Dermis blood vessel endothelial cell (primary cell): ENCODE measurements at regions not wholly inside any gene's neighbourhood (a gene's known extent, or its start where the extent isn't known, plus 50 kb on each side); places are given as distances from the start of the nearest gene placed in this dataset.
"Not testable (repeated sequence)": the region's sequence is repeated elsewhere in the genome, so short reads cannot be mapped to it uniquely, and the experiment has no call there.

Experiments
- DNase-seq: peaks from one replicate; pipeline ENCODE4 v3.0.0; 2010

DNA sequence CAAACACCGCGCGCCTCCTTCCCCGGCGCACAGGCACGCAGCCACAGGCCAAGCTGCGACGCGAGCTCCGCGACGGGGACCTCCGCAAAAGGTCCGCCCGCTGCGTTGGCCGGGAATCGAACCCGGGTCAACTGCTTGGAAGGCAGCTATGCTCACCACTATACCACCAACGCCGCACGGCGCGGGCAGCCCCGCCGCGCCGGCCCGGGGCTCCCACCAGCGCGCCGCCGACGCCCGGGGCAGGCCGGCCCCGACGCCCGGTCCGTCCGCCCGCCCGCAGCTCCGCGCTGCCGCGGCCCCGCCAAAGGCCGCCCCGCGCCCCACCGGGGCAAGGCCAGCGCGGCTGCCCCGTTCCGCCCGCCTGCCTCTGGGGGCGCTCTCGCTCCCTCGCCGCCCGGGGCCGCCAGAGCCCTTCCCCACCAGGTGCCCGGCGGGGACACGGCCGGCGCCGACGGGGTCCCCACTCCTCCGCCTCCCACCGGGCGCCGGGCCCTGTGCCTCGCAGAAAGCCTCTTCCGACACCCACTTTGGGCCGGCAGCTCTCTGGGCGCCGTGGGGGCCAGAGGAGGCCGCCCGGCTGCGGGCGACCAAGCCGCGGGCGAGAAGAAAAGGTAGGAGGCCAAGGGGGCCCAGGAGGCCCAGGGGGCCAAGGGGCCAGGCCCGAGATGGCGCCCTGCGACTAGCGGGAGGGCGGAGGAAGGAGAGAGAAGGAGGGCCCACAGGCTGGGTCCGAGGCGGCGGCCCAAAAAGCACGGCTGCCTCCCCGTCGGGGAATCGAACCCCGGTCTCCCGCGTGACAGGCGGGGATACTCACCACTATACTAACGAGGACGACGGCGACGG lies 50.2 kb upstream of the FCGR2A start:
- DNase-seq: not testable (repeated sequence)

DNA sequence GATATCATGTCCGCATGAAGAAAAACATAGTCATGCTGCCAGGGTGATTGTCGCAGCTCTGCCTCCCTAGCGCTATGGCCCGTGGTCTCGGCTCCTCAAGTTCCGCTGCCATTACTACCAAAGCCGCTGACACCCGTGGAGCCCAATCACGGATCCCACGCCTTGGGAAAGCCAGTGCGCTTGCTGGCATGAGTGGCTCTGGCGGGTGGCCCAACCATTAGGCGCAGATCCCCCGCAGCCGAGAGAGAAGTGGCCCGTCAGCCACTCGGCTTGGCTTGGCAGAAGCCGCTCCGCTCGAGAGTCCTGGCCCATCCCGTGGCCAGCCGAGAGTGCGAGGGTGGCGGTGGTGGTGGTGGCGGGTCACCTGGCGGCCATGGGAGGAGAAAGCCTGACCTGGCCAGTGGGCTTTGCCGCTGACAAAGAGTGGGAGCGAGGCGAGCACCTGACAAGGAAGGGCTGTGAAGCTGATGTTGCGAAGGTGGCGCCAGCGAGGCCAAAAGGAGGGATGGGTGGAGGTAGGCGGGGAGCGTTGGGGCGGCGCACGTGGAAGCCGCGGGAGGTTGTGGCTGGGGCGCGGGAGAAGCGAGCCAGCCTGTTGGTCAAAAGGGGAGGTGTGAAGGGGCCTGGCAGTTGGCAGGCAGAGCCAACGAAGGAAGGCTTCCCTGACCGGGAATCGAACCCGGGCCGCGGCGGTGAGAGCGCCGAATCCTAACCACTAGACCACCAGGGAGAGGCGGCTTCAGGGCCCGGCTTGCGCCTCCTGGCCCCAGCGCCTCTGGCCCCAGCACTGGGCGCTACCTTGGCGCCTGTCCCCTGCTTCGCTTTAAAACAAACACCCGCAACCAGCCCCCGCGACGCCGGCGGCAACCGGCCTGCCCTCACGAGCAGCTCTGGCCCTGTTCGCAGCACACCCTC lies 51.0 kb upstream of the FCGR2A start:
- DNase-seq: not testable (repeated sequence)

DNA sequence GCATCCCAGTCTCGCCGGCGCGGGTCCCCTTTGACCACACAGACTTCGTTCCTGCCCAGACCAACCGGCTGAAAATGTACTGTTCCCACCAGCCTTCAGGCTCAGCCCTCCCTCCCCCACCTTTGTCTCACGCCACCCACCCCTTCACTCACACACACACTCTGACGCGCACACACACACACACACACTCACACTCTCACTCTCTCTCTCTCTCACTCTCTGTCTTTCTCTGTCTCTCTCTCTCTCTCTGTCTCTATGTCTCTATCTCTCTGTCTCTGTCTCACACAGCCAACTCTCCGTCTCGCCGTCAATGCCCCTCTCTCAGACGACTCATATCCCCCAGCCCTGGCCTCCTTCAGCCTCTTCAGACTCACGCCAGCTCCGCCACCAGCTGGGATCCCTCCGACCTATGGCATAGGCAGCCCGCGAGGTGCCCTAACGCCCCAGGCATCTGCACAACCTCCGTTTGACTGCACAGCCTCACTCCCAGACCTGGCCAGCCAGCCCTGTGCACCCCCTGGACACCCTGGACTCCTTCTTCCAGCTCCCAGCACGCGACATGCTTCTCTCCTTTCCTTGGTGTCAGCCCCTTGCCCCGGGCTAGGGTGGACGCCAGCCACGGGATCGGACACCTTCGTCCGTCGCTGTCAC lies 53.4 kb upstream of the FCGR2A start:
- not testable (repeated sequence) for DNase-seq

DNA sequence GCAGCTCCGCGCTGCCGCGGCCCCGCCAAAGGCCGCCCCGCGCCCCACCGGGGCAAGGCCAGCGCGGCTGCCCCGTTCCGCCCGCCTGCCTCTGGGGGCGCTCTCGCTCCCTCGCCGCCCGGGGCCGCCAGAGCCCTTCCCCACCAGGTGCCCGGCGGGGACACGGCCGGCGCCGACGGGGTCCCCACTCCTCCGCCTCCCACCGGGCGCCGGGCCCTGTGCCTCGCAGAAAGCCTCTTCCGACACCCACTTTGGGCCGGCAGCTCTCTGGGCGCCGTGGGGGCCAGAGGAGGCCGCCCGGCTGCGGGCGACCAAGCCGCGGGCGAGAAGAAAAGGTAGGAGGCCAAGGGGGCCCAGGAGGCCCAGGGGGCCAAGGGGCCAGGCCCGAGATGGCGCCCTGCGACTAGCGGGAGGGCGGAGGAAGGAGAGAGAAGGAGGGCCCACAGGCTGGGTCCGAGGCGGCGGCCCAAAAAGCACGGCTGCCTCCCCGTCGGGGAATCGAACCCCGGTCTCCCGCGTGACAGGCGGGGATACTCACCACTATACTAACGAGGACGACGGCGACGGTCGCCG lies 57.4 kb upstream of the FCGR2A start:
- DNase-seq: not testable (repeated sequence)

DNA sequence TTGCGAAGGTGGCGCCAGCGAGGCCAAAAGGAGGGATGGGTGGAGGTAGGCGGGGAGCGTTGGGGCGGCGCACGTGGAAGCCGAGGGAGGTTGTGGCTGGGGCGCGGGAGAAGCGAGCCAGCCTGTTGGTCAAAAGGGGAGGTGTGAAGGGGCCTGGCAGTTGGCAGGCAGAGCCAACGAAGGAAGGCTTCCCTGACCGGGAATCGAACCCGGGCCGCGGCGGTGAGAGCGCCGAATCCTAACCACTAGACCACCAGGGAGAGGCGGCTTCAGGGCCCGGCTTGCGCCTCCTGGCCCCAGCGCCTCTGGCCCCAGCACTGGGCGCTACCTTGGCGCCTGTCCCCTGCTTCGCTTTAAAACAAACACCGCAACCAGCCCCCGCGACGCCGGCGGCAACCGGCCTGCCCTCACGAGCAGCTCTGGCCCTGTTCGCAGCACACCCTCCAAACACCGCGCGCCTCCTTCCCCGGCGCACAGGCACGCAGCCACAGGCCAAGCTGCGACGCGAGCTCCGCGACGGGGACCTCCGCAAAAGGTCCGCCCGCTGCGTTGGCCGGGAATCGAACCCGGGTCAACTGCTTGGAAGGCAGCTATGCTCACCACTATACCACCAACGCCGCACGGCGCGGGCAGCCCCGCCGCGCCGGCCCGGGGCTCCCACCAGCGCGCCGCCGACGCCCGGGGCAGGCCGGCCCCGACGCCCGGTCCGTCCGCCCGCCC lies 58.1 kb upstream of the FCGR2A start:
- not testable (repeated sequence) for DNase-seq

DNA sequence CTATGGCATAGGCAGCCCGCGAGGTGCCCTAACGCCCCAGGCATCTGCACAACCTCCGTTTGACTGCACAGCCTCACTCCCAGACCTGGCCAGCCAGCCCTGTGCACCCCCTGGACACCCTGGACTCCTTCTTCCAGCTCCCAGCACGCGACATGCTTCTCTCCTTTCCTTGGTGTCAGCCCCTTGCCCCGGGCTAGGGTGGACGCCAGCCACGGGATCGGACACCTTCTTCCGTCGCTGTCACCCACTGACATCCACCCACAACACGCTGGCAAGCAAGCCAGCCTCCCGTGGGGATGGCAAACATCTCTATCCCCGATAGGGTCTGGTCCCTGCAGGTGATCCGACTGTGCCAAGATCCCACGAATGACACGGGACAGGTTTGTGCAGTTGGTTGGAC lies 60.5 kb upstream of the FCGR2A start:
- DNase-seq: not testable (repeated sequence)

DNA sequence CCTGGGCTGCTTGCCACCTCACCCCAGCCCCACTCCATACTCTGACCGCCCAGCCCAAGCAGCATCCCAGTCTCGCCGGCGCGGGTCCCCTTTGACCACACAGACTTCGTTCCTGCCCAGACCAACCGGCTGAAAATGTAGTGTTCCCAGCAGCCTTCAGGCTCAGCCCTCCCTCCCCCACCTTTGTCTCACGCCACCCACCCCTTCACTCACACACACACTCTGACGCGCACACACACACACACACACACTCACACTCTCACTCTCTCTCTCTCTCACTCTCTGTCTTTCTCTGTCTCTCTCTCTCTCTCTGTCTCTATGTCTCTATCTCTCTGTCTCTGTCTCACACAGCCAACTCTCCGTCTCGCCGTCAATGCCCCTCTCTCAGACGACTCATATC lies 61.0 kb upstream of the FCGR2A start:
- not testable (repeated sequence) for DNase-seq

DNA sequence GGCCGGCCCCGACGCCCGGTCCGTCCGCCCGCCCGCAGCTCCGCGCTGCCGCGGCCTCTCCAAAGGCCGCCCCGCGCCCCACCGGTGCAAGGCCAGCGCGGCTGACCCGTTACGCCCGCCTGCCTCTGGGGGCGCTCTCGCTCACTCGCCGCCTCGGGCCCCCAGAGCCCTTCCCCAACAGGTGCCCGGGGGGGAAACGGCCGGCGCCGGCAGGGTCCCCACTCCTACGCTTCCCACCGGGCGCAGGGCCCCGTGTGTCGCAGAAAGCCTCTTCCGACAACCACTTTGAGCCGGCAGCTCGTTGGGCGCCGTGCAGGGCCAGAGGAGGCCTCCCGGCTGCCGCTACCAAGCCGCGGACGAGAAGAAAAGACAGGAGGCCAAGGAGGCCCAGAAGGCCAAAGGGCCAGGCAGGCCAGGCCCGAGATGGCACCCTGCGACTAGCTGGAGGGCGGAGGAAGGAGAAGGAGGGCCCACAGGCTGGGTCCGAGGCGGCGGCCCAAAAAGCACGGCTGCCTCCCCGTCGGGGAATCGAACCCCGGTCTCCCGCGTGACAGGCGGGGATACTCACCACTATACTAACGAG lies 64.9 kb upstream of the FCGR2A start:
- DNase-seq: peak; percentile 77

DNA sequence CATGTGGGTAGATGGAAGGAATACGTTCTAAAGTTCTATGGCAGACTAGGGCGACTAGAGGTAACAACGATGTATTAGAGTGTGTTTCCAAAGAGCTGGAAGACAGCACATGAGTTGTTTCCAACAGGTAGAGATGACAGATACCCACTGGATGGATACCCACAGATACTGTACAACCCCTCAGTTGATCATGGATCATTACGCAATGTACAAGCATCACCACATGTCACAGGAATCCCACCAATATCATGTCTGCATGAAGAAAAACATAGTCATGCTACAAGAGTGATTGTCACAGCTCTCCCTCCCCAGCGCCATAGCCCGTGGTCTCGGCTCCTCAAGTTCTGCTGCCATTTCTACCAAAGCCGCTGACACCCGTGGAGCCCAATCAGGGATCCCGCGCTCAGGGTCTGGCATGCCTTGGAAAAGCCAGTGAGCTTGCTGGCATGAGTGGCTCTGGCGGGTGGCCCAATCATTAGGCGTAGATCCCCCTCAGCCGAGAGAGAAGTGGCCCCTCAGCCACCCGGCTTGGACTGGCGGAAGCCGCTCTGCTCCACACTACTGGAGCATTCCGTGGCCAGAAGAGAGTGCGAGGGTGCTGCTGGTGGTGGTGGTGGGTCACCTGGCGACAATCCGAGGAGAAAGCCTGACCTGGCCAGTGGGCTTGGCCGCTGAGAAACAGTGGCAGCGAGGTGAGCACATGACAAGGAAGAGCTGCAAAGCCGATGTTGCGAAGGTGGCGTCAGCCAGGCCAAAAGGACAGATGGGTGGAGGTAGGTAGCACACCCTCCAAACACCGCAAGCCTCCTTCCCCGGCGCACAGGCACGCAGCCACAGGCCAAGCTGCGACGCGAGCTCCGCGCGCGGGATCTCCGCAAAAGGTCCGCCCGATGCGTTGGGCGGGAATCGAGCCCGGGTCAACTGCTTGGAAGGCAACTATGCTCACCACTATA lies 65.7 kb upstream of the FCGR2A start:
- DNase-seq: no peak

DNA sequence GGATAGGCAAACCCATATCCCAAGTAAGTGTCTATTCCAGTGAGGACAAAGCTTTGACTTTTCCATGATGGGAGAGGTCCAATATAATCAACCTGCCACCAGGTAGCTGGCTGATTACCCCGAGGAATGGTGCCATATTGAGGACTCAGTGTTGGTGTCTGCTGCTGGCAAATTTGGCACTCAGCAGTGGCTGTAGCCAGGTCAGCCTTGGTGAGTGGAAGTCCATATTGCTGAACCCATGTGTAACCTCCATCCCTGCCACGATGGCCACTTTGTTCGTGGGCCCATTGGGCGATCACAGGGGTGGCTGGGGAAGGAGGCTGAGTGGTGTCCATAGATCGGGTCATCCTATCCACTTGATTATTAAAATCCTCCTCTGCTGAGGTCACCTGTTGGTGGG lies 65.5 kb upstream of the CFAP126 start:
- DNase-seq: not testable (repeated sequence)

DNA sequence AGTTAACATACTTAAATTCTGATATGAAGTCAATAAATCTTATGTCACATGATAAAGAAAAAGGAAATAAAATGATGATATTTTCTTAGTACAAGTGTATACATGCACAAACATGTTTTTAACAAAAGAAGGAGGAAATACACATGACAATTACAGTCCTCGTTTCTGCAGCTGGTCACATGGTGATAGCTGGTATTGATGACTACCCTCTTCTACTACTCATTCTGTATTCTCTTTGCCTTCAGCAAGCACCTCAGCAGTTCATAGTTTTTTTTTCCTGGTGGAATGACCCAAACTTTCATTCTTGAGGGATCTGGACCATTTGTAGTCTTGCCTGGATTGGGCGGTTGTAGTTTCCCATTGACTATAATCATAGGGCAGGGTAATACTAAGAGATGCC lies 64.4 kb upstream of the CFAP126 start:
- no peak for DNase-seq

DNA sequence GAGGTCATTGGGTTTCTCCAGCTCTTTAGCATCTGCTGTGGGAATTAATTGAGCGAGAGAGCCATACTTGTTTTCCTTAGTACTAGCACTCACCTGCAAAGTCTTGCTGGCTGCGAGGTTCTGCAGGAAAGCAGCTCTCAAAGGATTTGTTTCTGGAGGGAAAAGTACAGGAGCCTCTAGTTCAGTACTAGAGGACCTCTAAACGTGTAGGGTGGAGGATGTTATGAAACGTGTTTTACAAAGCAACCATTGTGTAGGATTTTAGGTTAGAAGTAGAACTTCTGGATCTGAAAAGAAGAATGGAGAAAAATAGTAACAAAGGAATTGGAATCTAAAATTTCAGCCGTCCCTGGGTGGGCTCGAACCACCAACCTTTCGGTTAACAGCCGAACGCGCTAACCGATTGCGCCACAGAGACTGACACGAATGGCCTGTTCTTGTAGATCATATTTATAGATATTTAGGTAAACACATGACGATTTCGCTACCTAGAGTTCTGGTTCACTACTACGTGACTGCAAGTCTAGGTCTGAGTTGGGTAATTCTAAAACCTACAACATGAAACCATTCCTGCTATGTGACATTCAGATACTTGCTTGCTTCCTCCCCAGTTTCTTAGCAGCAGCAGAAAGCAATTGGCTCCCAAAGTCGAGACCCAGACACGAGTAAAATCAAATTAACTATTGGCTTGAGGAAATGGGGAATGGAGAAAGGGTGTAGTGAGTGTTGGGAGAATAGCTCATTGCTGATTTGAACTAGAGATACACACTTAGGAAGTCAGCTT lies 60.2 kb upstream of the CFAP126 start:
- DNase-seq: peak; percentile 41

DNA sequence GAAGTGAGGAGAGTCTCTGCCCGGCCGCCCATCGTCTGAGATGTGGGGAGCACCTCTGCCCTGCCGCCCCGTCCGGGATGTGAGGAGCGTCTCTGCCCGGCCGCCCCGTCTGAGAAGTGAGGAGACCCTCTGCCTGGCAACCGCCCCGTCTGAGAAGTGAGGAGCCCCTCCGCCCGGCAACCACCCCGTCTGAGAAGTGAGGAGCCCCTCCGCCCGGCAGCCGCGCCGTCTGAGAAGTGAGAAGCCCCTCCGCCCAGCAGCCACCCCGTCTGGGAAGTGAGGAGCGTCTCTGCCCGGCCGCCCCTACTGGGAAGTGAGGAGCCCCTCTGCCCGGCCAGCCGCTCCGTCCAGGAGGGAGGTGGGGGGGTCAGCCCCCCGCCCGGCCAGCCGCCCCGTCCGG lies 55.2 kb upstream of the CFAP126 start:
- not testable (repeated sequence) for DNase-seq

DNA sequence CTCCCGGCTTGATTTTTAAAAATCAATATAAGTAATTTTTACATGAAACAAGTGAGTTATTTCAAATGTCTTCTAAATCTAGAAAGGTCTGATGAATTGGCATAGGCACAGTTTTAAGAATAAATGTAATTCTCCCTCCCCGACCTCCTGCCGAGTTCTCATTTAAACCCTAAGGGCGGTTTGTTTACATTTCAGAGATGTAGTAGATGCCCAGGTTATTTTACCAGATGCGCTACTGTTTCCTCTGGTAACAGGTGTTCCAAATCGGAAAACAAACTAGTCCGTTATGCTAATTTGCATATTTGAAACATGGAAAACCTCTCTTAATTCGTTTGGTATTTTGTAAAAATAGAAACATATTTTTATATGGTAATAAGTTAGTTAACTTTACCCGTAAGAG lies 53.8 kb upstream of the CFAP126 start:
- DNase-seq: no peak

DNA sequence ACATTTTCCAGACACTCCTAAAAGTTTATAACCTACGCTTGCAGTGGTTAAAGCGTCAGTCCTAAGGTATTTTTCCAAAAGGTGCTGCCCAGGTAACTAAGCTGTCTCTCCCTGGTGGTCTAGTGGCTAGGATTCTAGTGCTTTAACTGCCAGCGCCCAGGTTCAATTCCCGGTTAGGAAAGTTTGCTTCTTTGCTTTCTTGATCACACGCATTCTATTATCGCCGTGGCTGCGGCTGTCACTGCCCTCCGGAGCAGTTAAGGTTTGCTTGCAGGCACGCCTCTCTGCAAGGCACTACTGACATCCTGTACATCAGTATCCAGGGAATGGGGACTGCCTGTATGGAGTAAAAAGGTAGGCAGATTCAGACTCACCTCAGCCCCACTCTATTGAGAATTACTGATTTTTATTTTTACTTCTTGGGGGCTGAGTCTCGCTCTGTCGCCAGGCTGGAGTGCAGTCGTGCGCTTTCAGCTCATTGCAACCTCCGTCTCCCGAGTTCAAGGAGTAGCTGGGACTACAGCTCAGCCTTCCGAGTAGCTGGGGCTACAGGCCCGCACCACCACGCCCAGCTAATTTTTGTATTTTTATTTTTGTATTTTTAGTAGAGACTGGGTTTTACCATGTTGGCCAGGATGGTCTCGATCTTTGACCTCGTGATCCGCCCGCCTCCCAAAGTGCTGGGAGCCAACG lies 53.2 kb upstream of the CFAP126 start:
- no peak for DNase-seq

DNA sequence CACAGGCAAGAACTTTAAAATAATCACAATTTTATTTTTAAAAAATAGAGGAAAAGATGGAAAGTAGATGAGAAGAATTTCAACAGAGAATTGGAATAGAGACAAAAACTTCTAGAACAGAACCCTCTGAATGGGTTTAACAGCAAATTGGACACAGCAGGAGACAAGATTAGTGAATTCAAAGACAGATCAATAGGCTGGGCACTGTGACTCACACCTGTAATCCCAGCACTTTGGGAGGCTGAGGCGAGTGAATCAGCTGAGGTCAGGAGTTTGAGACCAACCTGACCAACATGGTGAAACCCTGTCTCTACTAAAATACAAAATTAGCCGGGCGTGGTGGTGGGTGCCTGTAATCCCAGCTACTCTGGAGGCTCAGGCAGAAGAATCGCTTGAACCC lies 49.9 kb upstream of the CFAP126 start:
- not testable (repeated sequence) for DNase-seq
